ENCODE measurements at regions not wholly inside any gene's neighbourhood (a gene's known extent, or its start where the extent isn't known, plus 50 kb on each side); places are given as distances from the start of the nearest gene placed in this dataset.

- TF ChIP-seq NFIC (IDR thresholded peaks at IDR 0.05; ENCODE audit: borderline replicate concordance) (no peak), RCOR1 (IDR thresholded peaks at IDR 0.05; ENCODE audit: low read length) (no peak), TCF12 (IDR thresholded peaks at IDR 0.05) (peak; percentile 18), TAF1 (IDR thresholded peaks at IDR 0.05; ENCODE audit: borderline replicate concordance, low read depth, low read length) (no peak), FOSL2 (IDR thresholded peaks at IDR 0.05; ENCODE audit: borderline replicate concordance, low read depth) (no peak), GABPA (IDR thresholded peaks at IDR 0.05; ENCODE audit: low read depth) (no peak), YY1 (IDR thresholded peaks at IDR 0.05; ENCODE audit: low read depth) (no peak)
- H3K36me3 ChIP-seq (replicated peaks in 1 of 2; ENCODE audit: control insufficient read depth in 1 of 2, insufficient read depth in 2 of 2, low read length in 1 of 2) = no peaks in the 10 kb centered on the region
- 70% methylated on average over 3 of the region's 3 CpGs for WGBS (ENCODE audit: low lambda C conversion rate)
- H3F3A ChIP-seq (replicated peaks; ENCODE audit: insufficient read depth) = peaks cover 3% of the 10 kb centered on the region
- CTCF ChIA-PET = interaction anchor here (1.2 kb wide), 1 partner anchor 10 kb away, joined by 3 read pairs; no protein-coding TSS in a partner anchor
- H3K9ac ChIP-seq = no peak overlapping the region
- H3K4me1 ChIP-seq (ENCODE audit: control insufficient read depth in 1 of 2, insufficient read depth in 2 of 2, low read depth in 1 of 2, low read length in 1 of 2) = no peaks in the 10 kb centered on the region
- DNase-seq = no peak
- H3K27me3 ChIP-seq (ENCODE audit: insufficient read depth) = no peaks in the 10 kb centered on the region
- peak overlapping the region in 1 of 2 experiments; percentile 12; a peak in 2 of 4 replicates for H3K27ac ChIP-seq (ENCODE audit: low read depth in 2 of 2, low read length in 1 of 2)
- no peaks in the 10 kb centered on the region for H3K9me2 ChIP-seq
- H2AFZ ChIP-seq (ENCODE audit: low read depth) = no peak overlapping the region
- no peak overlapping the region for H3K4me2 ChIP-seq
- no peak overlapping the region for H3K4me3 ChIP-seq (ENCODE audit: low read depth in 2 of 2, low read length in 1 of 2)
- no peaks in the 10 kb centered on the region for H3K79me2 ChIP-seq (ENCODE audit: insufficient read depth)
- no peaks in the 10 kb centered on the region for H3K9me3 ChIP-seq
- H4K20me1 ChIP-seq (ENCODE audit: insufficient read depth) = no peaks in the 10 kb centered on the region
- POLR2A ChIA-PET = no interaction called here
These were observed 107.1 kb upstream of the KCNJ16 start for GRCh38 chr17:69967910-69968411.

- Histone ChIP-seq H3K9me2 (no peaks in the 10 kb centered on the region), H3K79me2 (ENCODE audit: insufficient read depth) (no peaks in the 10 kb centered on the region), H2AFZ (ENCODE audit: low read depth) (no peak overlapping the region), H3K9me3 (peaks cover 4% of the 10 kb centered on the region; the same call in 1 of the 2 replicates), H3F3A (replicated peaks; ENCODE audit: insufficient read depth) (peaks cover 3% of the 10 kb centered on the region), H3K27me3 (ENCODE audit: insufficient read depth) (no peaks in the 10 kb centered on the region), H3K4me2 (no peak overlapping the region), H3K9ac (no peak overlapping the region), H3K36me3 (replicated peaks in 1 of 2; ENCODE audit: control insufficient read depth in 1 of 2, insufficient read depth in 2 of 2, low read length in 1 of 2) (no peaks in the 10 kb centered on the region), H3K4me3 (ENCODE audit: low read depth in 2 of 2, low read length in 1 of 2) (no peak overlapping the region), H3K4me1 (ENCODE audit: control insufficient read depth in 1 of 2, insufficient read depth in 2 of 2, low read depth in 1 of 2, low read length in 1 of 2) (no peaks in the 10 kb centered on the region), H3K27ac (ENCODE audit: low read depth in 2 of 2, low read length in 1 of 2) (no peak overlapping the region), H4K20me1 (ENCODE audit: insufficient read depth) (no peaks in the 10 kb centered on the region)
- 79% methylated on average over 2 of the region's 2 CpGs for WGBS (ENCODE audit: low lambda C conversion rate)
- DNase-seq = no peak
- no peak for TF ChIP-seq CHD2 (IDR thresholded peaks at IDR 0.05; ENCODE audit: low read length, partially characterized antibody)
- no peak for TF ChIP-seq POLR2AphosphoS5 (IDR thresholded peaks at IDR 0.05; ENCODE audit: low read depth, low read length)
- no peak for TF ChIP-seq FOXM1 (IDR thresholded peaks at IDR 0.05; ENCODE audit: low read depth)
- no peak for TF ChIP-seq USF1 (IDR thresholded peaks at IDR 0.05; ENCODE audit: borderline replicate concordance, low read depth)
- TF ChIP-seq NFIC (IDR thresholded peaks at IDR 0.05; ENCODE audit: borderline replicate concordance) = no peak
- TF ChIP-seq TAF1 (IDR thresholded peaks at IDR 0.05; ENCODE audit: borderline replicate concordance, low read depth, low read length) = no peak
- TF ChIP-seq SMC3 (IDR thresholded peaks at IDR 0.05; ENCODE audit: low read depth, low read length) = no peak
- no peak for TF ChIP-seq FOXJ3 (CRISPR knock-in tag; IDR thresholded peaks at IDR 0.05)
- TF ChIP-seq TCF12 (IDR thresholded peaks at IDR 0.05) = no peak
- no peak for TF ChIP-seq EZH2phosphoT487 (IDR thresholded peaks at IDR 0.05; ENCODE audit: borderline replicate concordance, low read depth)
- CTCF ChIA-PET = interaction anchor here (0.9 to 1.0 kb wide), 2 partner anchors 20 to 140 kb away, joined by 3 read pairs; no protein-coding TSS in a partner anchor
- POLR2A ChIA-PET = no interaction called here
These were observed 105.1 kb upstream of the KCNJ16 start for GRCh38 chr17:69969897-69970296.

Data from SK-N-SH (cell line).